GM23338 (cell line): ENCODE measurements at regions not wholly inside any gene's neighbourhood (a gene's known extent, or its start where the extent isn't known, plus 50 kb on each side); places are given as distances from the start of the nearest gene placed in this dataset.

ENCODE experiments used
- ATAC-seq: fragments of 200-7000 bp; cut with Tn5 transposase; 3 replicates; pipeline ENCODE4 v1.9.1; 2020
- DNase-seq: peaks from one replicate; pipeline ENCODE4 v3.0.0-alpha.2; 2015; ENCODE audit warnings: low spot score
- H2AFZ ChIP-seq: fragments of 200-600 bp; sonication (generic); 2 replicates; pipeline ENCODE4 v1.8.0; 2016; ENCODE audit warnings: antibody characterized with exemption, mild to moderate bottlenecking, moderate library complexity
- H3F3A ChIP-seq: fragments of 200-600 bp; sonication (generic); replicated peaks from 2 replicates; pipeline ENCODE4 v1.8.0; 2017; ENCODE audit warnings: antibody characterized with exemption, mixed run types, low read depth
- H3K27ac ChIP-seq: fragments of 200-600 bp; sonication (generic); 2 replicates; pipeline ENCODE4 v1.6.1; 2016; ENCODE audit warnings: low read depth
- H3K27me3 ChIP-seq: fragments of 200-600 bp; sonication (generic); 2 replicates; pipeline ENCODE4 v1.8.0; 2016; ENCODE audit warnings: mild to moderate bottlenecking, mixed run types, moderate library complexity; ENCODE audit not compliant: insufficient read depth
- H3K36me3 ChIP-seq: fragments of 200-600 bp; sonication (generic); 2 replicates; pipeline ENCODE4 v1.8.0; 2016; ENCODE audit warnings: mild to moderate bottlenecking; ENCODE audit not compliant: insufficient read depth
- H3K4me1 ChIP-seq: fragments of 200-600 bp; sonication (generic); 2 replicates; pipeline ENCODE4 v1.8.0; 2016; ENCODE audit warnings: mild to moderate bottlenecking, moderate library complexity; ENCODE audit not compliant: insufficient read depth
- H3K4me2 ChIP-seq: fragments of 200-600 bp; sonication (generic); 2 replicates; pipeline ENCODE4 v1.7.1; 2017; ENCODE audit warnings: mixed run types
- H3K4me3 ChIP-seq: fragments of 200-600 bp; sonication (generic); 2 replicates; pipeline ENCODE4 v1.6.1; 2016; ENCODE audit warnings: mixed run types
- H3K79me2 ChIP-seq: fragments of 200-600 bp; sonication (generic); replicated peaks from 2 replicates; pipeline ENCODE4 v1.8.0; 2017; ENCODE audit warnings: mild to moderate bottlenecking; ENCODE audit not compliant: insufficient read depth
- H3K9me2 ChIP-seq: fragments of 200-600 bp; sonication (generic); 2 replicates; pipeline ENCODE4 v1.8.0; 2017; ENCODE audit not compliant: insufficient read depth
- H4K20me1 ChIP-seq: fragments of 200-600 bp; sonication (generic); replicated peaks from 2 replicates; pipeline ENCODE4 v1.8.0; 2017; ENCODE audit warnings: mild to moderate bottlenecking; ENCODE audit not compliant: insufficient read depth
- H3K27ac Mint-ChIP-seq: 2 replicates; pipeline ENCODE4 v1.8.0; 2020; ENCODE audit warnings: inconsistent platforms, mild to moderate bottlenecking, moderate library complexity, mixed read lengths
- H3K27me3 Mint-ChIP-seq: 3 replicates; pipeline ENCODE4 v1.8.0; 2022; ENCODE audit warnings: low read depth, mild to moderate bottlenecking, moderate library complexity, mixed read lengths, inconsistent platforms; ENCODE audit not compliant: insufficient read depth, poor library complexity
- H3K36me3 Mint-ChIP-seq: 3 replicates; pipeline ENCODE4 v1.8.0; 2021; ENCODE audit warnings: low read depth, mild to moderate bottlenecking, inconsistent platforms, moderate library complexity, mixed read lengths
- H3K4me1 Mint-ChIP-seq: 3 replicates; pipeline ENCODE4 v1.8.0; 2020; ENCODE audit warnings: mild to moderate bottlenecking, inconsistent platforms, mixed read lengths
- H3K4me3 Mint-ChIP-seq: 3 replicates; pipeline ENCODE4 v1.8.0; 2021; ENCODE audit warnings: moderate library complexity, mild to moderate bottlenecking, inconsistent platforms, mixed read lengths
- H3K9me3 Mint-ChIP-seq: 3 replicates; pipeline ENCODE4 v1.8.0; 2020; ENCODE audit warnings: moderate library complexity, mild to moderate bottlenecking, inconsistent platforms, mixed read lengths
- CTCF ChIP-seq, 2 experiments: fragments of 200-600 bp in 1 of 2; sonication (generic) in 1 of 2; conservative IDR thresholded peaks; 2 replicates each; pipeline versions ENCODE4 v1.5.1 to v1.6.1; 2016 to 2017; ENCODE audit warnings: antibody characterized with exemption in 2 of 2, low read depth in 2 of 2, mild to moderate bottlenecking in 2 of 2, moderate library complexity in 1 of 2
- ETS1 ChIP-seq: IDR thresholded peaks from 2 replicates; pipeline ENCODE4 v1.6.1; 2016; ENCODE audit warnings: antibody characterized with exemption
- NANOG ChIP-seq: IDR thresholded peaks from 2 replicates; pipeline ENCODE4 v1.6.1; 2016; ENCODE audit warnings: antibody characterized with exemption, borderline replicate concordance
- STAT1 ChIP-seq: IDR thresholded peaks from one replicate; pipeline ENCODE4 v1.6.1; 2016; ENCODE audit warnings: antibody characterized with exemption; ENCODE audit not compliant: unreplicated experiment
- TF ChIP-seq, protein P1 (sequence below): fragments of 250-450 bp; sonication (Bioruptor Pico); IDR thresholded peaks from 2 replicates; pipeline ENCODE4 v1.5.0; 2020; ENCODE audit warnings: mild to moderate bottlenecking, moderate library complexity

GRCh38 chr1:55506740-55507577, 291.8 kb upstream of the USP24 start:
- H2AFZ ChIP-seq, result no peak overlapping the region
- H3K4me2 ChIP-seq, result no peak overlapping the region
- no peak for DNase-seq
- H3K9me2 ChIP-seq, result no peaks in the 10 kb centered on the region
- no peaks in the 10 kb centered on the region for H3K79me2 ChIP-seq
- H3K4me1 Mint-ChIP-seq, result no peaks in the 10 kb centered on the region
- no peaks in the 10 kb centered on the region for H3F3A ChIP-seq
- no peaks in the 10 kb centered on the region for H3K36me3 ChIP-seq
- no peaks in the 10 kb centered on the region for H3K36me3 Mint-ChIP-seq
- no peak for TF ChIP-seq NANOG
- no peak for TF ChIP-seq ETS1
- no peak for TF ChIP-seq STAT1
- TF ChIP-seq, protein P1, sequence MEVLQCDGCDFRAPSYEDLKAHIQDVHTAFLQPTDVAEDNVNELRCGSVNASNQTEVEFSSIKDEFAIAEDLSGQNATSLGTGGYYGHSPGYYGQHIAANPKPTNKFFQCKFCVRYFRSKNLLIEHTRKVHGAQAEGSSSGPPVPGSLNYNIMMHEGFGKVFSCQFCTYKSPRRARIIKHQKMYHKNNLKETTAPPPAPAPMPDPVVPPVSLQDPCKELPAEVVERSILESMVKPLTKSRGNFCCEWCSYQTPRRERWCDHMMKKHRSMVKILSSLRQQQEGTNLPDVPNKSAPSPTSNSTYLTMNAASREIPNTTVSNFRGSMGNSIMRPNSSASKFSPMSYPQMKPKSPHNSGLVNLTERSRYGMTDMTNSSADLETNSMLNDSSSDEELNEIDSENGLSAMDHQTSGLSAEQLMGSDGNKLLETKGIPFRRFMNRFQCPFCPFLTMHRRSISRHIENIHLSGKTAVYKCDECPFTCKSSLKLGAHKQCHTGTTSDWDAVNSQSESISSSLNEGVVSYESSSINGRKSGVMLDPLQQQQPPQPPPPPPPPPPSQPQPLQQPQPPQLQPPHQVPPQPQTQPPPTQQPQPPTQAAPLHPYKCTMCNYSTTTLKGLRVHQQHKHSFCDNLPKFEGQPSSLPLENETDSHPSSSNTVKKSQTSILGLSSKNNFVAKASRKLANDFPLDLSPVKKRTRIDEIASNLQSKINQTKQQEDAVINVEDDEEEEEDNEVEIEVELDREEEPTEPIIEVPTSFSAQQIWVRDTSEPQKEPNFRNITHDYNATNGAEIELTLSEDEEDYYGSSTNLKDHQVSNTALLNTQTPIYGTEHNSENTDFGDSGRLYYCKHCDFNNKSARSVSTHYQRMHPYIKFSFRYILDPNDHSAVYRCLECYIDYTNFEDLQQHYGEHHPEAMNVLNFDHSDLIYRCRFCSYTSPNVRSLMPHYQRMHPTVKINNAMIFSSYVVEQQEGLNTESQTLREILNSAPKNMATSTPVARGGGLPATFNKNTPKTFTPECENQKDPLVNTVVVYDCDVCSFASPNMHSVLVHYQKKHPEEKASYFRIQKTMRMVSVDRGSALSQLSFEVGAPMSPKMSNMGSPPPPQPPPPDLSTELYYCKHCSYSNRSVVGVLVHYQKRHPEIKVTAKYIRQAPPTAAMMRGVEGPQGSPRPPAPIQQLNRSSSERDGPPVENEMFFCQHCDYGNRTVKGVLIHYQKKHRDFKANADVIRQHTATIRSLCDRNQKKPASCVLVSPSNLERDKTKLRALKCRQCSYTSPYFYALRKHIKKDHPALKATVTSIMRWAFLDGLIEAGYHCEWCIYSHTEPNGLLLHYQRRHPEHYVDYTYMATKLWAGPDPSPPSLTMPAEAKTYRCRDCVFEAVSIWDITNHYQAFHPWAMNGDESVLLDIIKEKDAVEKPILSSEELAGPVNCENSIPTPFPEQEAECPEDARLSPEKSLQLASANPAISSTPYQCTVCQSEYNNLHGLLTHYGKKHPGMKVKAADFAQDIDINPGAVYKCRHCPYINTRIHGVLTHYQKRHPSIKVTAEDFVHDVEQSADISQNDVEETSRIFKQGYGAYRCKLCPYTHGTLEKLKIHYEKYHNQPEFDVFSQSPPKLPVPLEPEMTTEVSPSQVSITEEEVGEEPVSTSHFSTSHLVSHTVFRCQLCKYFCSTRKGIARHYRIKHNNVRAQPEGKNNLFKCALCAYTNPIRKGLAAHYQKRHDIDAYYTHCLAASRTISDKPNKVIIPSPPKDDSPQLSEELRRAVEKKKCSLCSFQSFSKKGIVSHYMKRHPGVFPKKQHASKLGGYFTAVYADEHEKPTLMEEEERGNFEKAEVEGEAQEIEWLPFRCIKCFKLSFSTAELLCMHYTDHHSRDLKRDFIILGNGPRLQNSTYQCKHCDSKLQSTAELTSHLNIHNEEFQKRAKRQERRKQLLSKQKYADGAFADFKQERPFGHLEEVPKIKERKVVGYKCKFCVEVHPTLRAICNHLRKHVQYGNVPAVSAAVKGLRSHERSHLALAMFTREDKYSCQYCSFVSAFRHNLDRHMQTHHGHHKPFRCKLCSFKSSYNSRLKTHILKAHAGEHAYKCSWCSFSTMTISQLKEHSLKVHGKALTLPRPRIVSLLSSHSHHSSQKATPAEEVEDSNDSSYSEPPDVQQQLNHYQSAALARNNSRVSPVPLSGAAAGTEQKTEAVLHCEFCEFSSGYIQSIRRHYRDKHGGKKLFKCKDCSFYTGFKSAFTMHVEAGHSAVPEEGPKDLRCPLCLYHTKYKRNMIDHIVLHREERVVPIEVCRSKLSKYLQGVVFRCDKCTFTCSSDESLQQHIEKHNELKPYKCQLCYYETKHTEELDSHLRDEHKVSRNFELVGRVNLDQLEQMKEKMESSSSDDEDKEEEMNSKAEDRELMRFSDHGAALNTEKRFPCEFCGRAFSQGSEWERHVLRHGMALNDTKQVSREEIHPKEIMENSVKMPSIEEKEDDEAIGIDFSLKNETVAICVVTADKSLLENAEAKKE (CRISPR knock-in tag), result no peak
- TF ChIP-seq CTCF (conservative IDR thresholded peaks at IDR 0.05; ENCODE audit: low read depth in 2 of 2), result no peak
- H3K27ac Mint-ChIP-seq, result no peak overlapping the region
- ATAC-seq, result no peak
- no peaks in the 10 kb centered on the region for H3K9me3 Mint-ChIP-seq
- no peaks in the 10 kb centered on the region for H3K4me1 ChIP-seq
- no peaks in the 10 kb centered on the region for H4K20me1 ChIP-seq
- no peak overlapping the region for H3K4me3 Mint-ChIP-seq
- H3K27ac ChIP-seq, result no peak overlapping the region
- no peaks in the 10 kb centered on the region for H3K27me3 Mint-ChIP-seq
- H3K4me3 ChIP-seq, result no peak overlapping the region
- H3K27me3 ChIP-seq, result no peaks in the 10 kb centered on the region
